Sigmoid colon (tissue), 6 donors: ENCODE measurements at regions not wholly inside any gene's neighbourhood (a gene's known extent, or its start where the extent isn't known, plus 50 kb on each side); places are given as distances from the start of the nearest gene placed in this dataset.

ENCODE experiments used
- DNase-seq: peaks from one replicate; pipeline ENCODE4 v3.0.0-alpha.2; 2019
- H3K27ac ChIP-seq, 4 donors: fragments of 200-600 bp; sonication (generic); one replicate each; pipeline ENCODE4 v1.5.1; 2016 to 2019; ENCODE audit warnings: mild to moderate bottlenecking in 1 of 4
- H3K27me3 ChIP-seq, 3 donors: fragments of 200-600 bp; sonication (generic); one replicate each; pipeline ENCODE4 v1.5.1; 2019; ENCODE audit warnings: mild to moderate bottlenecking in 1 of 3
- H3K36me3 ChIP-seq, 4 donors: fragments of 200-600 bp; sonication (generic); one replicate each; pipeline ENCODE4 v1.5.1; 2016 to 2019
- H3K4me1 ChIP-seq, 4 donors: fragments of 200-600 bp; sonication (generic); one replicate each; pipeline ENCODE4 v1.5.1; 2017 to 2019
- H3K4me3 ChIP-seq, 4 donors: fragments of 200-600 bp; sonication (generic); one replicate each; pipeline ENCODE4 v1.5.1; 2017 to 2019; ENCODE audit warnings: mild to moderate bottlenecking in 2 of 4, moderate library complexity in 1 of 4
- H3K9me3 ChIP-seq, 4 donors: fragments of 200-600 bp in 3 of 4; sonication (generic) in 3 of 4; one replicate each; pipeline versions ENCODE4 v1.5.1 to v1.6.1; 2013 to 2019
- CTCF ChIP-seq, 4 experiments: fragments of 450-650 bp in 3 of 4; fragments of 200-600 bp in 1 of 4; IDR thresholded peaks; one replicate each; pipeline ENCODE4 v1.5.1; 2016 to 2019; ENCODE audit warnings: antibody characterized with exemption in 4 of 4, mild to moderate bottlenecking in 3 of 4, moderate library complexity in 2 of 4
- EP300 ChIP-seq, 4 donors: sonication (generic); formaldehyde crosslinking; IDR thresholded peaks; one replicate each; pipeline ENCODE4 v1.6.1; 2017; ENCODE audit warnings: antibody characterized with exemption in 4 of 4
- POLR2A ChIP-seq, 2 donors: fragments of 450-650 bp; IDR thresholded peaks; one replicate each; pipeline ENCODE4 v1.6.1; 2016; ENCODE audit warnings: antibody characterized with exemption in 2 of 2, mild to moderate bottlenecking in 2 of 2, moderate library complexity in 2 of 2
- POLR2AphosphoS5 ChIP-seq, 4 donors: sonication (generic); formaldehyde crosslinking; IDR thresholded peaks; one replicate each; pipeline ENCODE4 v1.6.1; 2017; ENCODE audit warnings: antibody characterized with exemption in 4 of 4
- WGBS, 2 donors: extraction: QIAGEN DNeasy Blood & Tissue Kit; methylation state at CpG; one replicate each; pipeline ENCODE4 v1.1.7; 2013; 5-methylcytosine and 5-hydroxymethylcytosine counted together
- intact Hi-C: fragments of 100-400 bp; cut with DNase I; formaldehyde crosslinking; loops from one replicate; pipeline ENCODE4 v1.15.1; 2023
- small RNA-seq, 3 donors: library from RNA; depleted of rRNA; stranded (forward); fragments of <200 nt; gene quantifications; one replicate each; pipeline ENCODE3, GENCODE V24; 2016
- donor health status: healthy with polysubstance abuse.
- donor health status: healthy.

- DNase-seq, result no peak
- intact Hi-C loops, result loop anchor here (2.0 to 10.0 kb wide), 4 partner anchors 277 to 866 kb away; no protein-coding TSS in a partner anchor
- Histone ChIP-seq H3K36me3 (no peaks in the 10 kb centered on the region), H3K4me1 (peaks cover 0 to 22% (median 5%) of the 10 kb centered on the region in 4 donors), H3K4me3 (no peak overlapping the region), H3K27ac (no peak overlapping the region), H3K27me3 (no peaks in the 10 kb centered on the region), H3K9me3 (peaks cover 0 to 4% (median 2%) of the 10 kb centered on the region in 4 donors)
- TF ChIP-seq POLR2A (IDR thresholded peaks at IDR 0.05) (no peak), CTCF (IDR thresholded peaks at IDR 0.05) (peak in 2 of 4 experiments; percentile 52 to 53), POLR2AphosphoS5 (IDR thresholded peaks at IDR 0.05) (no peak)
- whole genome bisulfite sequencing, 2 donors, result 57 to 69% methylated on average over 8 of the region's 8 CpGs
Measured at GRCh38 chr18:75478996-75479880, 51.7 kb upstream of the SMIM21 start.

GRCh38 chr18:75477900-75478299 is 50.4 kb upstream of the SMIM21 start:
- TF ChIP-seq POLR2A (IDR thresholded peaks at IDR 0.05) (no peak), POLR2AphosphoS5 (IDR thresholded peaks at IDR 0.05) (no peak), CTCF (IDR thresholded peaks at IDR 0.05) (no peak), EP300 (IDR thresholded peaks at IDR 0.05) (no peak)
- no peak overlapping the region for H3K4me3 ChIP-seq
- H3K9me3 ChIP-seq, result peaks cover 0 to under 1% (median 0%) of the 10 kb centered on the region in 4 donors
- H3K27ac ChIP-seq, result no peak overlapping the region
- WGBS, 2 donors, result 72 to 81% methylated on average over 1 of the region's 1 CpG
- no peaks in the 10 kb centered on the region for H3K27me3 ChIP-seq
- intact Hi-C loops, result loop anchor here (2.0 to 10.0 kb wide), 4 partner anchors 276 to 867 kb away; no protein-coding TSS in a partner anchor
- no peaks in the 10 kb centered on the region for H3K36me3 ChIP-seq
- peaks cover 0 to 35% (median 10%) of the 10 kb centered on the region in 4 donors for H3K4me1 ChIP-seq
- no peak for DNase-seq

Small RNA genes lying in the stretch of these regions (small RNA-seq; reads per million reads assigned to genes)
- 0 reads per million in 3 donors for gene AC021506.2
